ENCODE measurements at regions not wholly inside any gene's neighbourhood (a gene's known extent, or its start where the extent isn't known, plus 50 kb on each side); places are given as distances from the start of the nearest gene placed in this dataset.

- no peak for TF ChIP-seq POLR2A (IDR thresholded peaks at IDR 0.05; ENCODE audit: low read depth, low read length)
- no peak for TF ChIP-seq TAF1 (IDR thresholded peaks at IDR 0.05; ENCODE audit: low read depth, low read length)
- no peak for TF ChIP-seq POLR2AphosphoS5 (IDR thresholded peaks at IDR 0.05; ENCODE audit: low read depth, low read length)
- TF ChIP-seq PAX5 (IDR thresholded peaks at IDR 0.05; ENCODE audit: insufficient read depth, low read length, severe bottlenecking): no peak
- no peak for TF ChIP-seq SPI1 (IDR thresholded peaks at IDR 0.05; ENCODE audit: low read depth, low read length)
- TF ChIP-seq POU2F2 (IDR thresholded peaks at IDR 0.05; ENCODE audit: low read depth, low read length): no peak
These were observed 200.1 kb downstream of the DAD1 start for GRCh38 chr14:22388669-22389595.
